Adrenal gland (tissue), 9 donors: ENCODE measurements at regions not wholly inside any gene's neighbourhood (a gene's known extent, or its start where the extent isn't known, plus 50 kb on each side); places are given as distances from the start of the nearest gene placed in this dataset.

Experiments
- DNase-seq, 7 donors: peaks; one replicate each; pipeline ENCODE4 v3.0.0-alpha.2; 2019 to 2020
- H3K27ac ChIP-seq, 5 donors: fragments of 200-600 bp; sonication (generic) in 4 of 5; 1 replicate in 3 of 5; 2 replicates in 2 of 5; pipeline versions ENCODE4 v1.5.1 to v1.8.0; 2016 to 2020; ENCODE audit warnings: mild to moderate bottlenecking in 1 of 5
- H3K27me3 ChIP-seq: fragments of 200-600 bp; 2 replicates; pipeline ENCODE4 v1.8.0; 2021
- H3K36me3 ChIP-seq, 2 donors: fragments of 200-600 bp; replicated peaks in 1 of 2; 1 replicate in 1 of 2; 2 replicates in 1 of 2; pipeline versions ENCODE4 v1.5.1 to v1.8.0; 2018 to 2022
- H3K4me1 ChIP-seq, 2 donors: fragments of 200-600 bp; replicated peaks in 1 of 2; 1 replicate in 1 of 2; 2 replicates in 1 of 2; pipeline versions ENCODE4 v1.5.1 to v1.8.0; 2018 to 2021
- H3K4me3 ChIP-seq, 4 donors: fragments of 200-600 bp; sonication (generic) in 3 of 4; one replicate each; pipeline ENCODE4 v1.5.1; 2016 to 2018
- H3K9me3 ChIP-seq, 3 donors: fragments of 200-600 bp; sonication (generic) in 1 of 3; replicated peaks in 1 of 3; 1 replicate in 2 of 3; 2 replicates in 1 of 3; pipeline versions ENCODE4 v1.5.1 to v1.8.0; 2016 to 2021
- CTCF ChIP-seq, 6 experiments: fragments of 450-650 bp in 4 of 6; fragments of 200-600 bp in 2 of 6; sonication (generic) in 1 of 6; IDR thresholded peaks; 1 replicate in 5 of 6; 2 replicates in 1 of 6; pipeline versions ENCODE4 v1.5.1 to v1.8.0; 2016 to 2021; ENCODE audit warnings: antibody characterized with exemption in 6 of 6, mild to moderate bottlenecking in 2 of 6, moderate library complexity in 1 of 6
- POLR2A ChIP-seq, 2 donors: fragments of 450-650 bp; IDR thresholded peaks; one replicate each; pipeline ENCODE4 v1.6.1; 2017; ENCODE audit warnings: antibody characterized with exemption in 2 of 2, mild to moderate bottlenecking in 2 of 2, moderate library complexity in 1 of 2
- WGBS, 4 donors: extraction: QIAGEN DNeasy Blood & Tissue Kit in 2 of 4; methylation state at CpG; one replicate each; pipeline versions ENCODE4 v1.1.5 to v1.1.7; 2013 to 2017; 5-methylcytosine and 5-hydroxymethylcytosine counted together
- intact Hi-C, 2 donors: fragments of 100-400 bp; cut with DNase I; formaldehyde crosslinking; loops; one replicate each; pipeline versions ENCODE4 v1.14.1 to v1.15.0; 2022 to 2023
- donor health status: healthy with polysubstance abuse.
- donor health status: Bipolar disorder and iron deficiency.
- donor health status: DM: yes; HTN: yes; CAD: no.
- donor health status: DM: no; HTN: no; CAD: no.
- donor health status: DM: no; HTN: no; CAD: no.

DNA sequence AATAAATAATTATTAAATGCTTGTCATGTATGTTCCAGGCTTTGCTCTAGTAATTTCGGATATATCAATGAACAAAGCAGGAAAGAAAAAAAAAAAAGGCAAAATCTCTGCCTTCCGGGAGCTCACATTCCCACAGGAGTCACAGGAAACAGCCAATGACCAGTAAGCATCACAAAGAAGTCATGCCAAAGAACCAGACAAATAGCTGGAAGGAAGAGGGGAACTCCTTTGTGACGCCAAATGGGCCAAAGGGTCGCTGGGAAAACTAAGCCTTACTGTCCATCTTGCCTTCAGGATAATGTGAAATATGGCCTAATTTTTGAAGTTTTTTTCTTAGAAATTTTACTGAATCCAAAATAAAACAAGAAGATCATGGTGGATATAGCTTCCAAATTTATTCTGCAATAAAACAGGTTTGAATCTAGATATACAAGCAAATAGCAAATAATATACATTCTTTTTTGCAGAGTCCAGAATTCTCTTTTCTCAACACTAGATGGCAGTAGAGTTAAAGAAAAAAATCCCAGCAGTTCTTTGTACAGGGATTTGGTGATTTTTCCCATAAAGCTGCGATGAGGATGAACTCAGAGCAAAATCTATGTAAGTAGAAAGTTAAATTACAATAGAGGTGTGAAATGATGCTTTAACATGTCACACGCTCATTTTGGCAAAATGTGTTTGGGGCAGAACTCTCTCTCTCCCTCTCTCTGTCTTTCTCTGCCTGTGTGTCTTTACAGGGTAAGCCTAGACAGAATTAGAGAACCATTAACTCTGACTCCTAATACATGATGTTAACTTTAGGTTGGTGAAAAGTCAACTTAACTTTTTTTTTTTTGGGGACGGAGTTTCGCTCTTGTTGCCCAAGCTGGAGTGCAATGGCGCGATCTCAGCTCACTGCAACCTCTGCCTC, 60.0 kb upstream of the TUT7 start:
- 47 to 58% (median 53%) methylated on average over 10 of the region's 10 CpGs for WGBS, 4 donors
- H3K36me3 ChIP-seq = no peaks in the 10 kb centered on the region
- TF ChIP-seq CTCF (IDR thresholded peaks at IDR 0.05) (peak; percentile 50 to 85 (median 70)), POLR2A (IDR thresholded peaks at IDR 0.05) (no peak)
- no peaks in the 10 kb centered on the region for H3K27me3 ChIP-seq
- no peak for DNase-seq
- no peaks in the 10 kb centered on the region for H3K4me1 ChIP-seq
- intact Hi-C loops = no loop called here
- no peak overlapping the region for H3K4me3 ChIP-seq
- no peaks in the 10 kb centered on the region for H3K9me3 ChIP-seq
- H3K27ac ChIP-seq = no peak overlapping the region

DNA sequence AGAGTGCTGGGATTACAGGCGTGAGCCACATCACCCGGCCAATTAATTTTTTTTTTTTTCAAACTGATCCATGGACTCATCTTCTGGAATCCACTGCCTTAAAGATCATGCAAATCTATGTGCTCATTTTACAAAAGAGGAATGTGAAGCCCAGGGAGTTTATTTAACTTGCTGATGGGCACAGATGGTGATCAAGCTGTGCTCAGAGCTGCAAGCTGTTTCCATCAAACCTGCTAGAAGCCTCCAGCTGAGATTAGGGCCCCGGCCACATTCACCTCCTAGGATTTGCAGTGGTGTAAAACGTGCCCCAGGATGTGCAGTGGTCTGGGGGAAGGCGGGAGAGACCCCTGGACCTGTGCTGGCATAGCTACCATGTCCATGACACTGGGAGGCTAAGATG, 56.1 kb upstream of the TUT7 start:
- H3K27me3 ChIP-seq = no peaks in the 10 kb centered on the region
- H3K27ac ChIP-seq = no peak overlapping the region
- no peak for TF ChIP-seq CTCF (IDR thresholded peaks at IDR 0.05)
- TF ChIP-seq POLR2A (IDR thresholded peaks at IDR 0.05) = no peak
- DNase-seq = no peak
- no peak overlapping the region for H3K4me3 ChIP-seq
- H3K4me1 ChIP-seq = peaks cover 21 to 22% of the 10 kb centered on the region in 2 donors
- WGBS, 4 donors = 87 to 94% (median 92%) methylated on average over 4 to 5 of the region's 5 CpGs
- H3K36me3 ChIP-seq = no peaks in the 10 kb centered on the region
- intact Hi-C loops = no loop called here
- H3K9me3 ChIP-seq = no peaks in the 10 kb centered on the region

DNA sequence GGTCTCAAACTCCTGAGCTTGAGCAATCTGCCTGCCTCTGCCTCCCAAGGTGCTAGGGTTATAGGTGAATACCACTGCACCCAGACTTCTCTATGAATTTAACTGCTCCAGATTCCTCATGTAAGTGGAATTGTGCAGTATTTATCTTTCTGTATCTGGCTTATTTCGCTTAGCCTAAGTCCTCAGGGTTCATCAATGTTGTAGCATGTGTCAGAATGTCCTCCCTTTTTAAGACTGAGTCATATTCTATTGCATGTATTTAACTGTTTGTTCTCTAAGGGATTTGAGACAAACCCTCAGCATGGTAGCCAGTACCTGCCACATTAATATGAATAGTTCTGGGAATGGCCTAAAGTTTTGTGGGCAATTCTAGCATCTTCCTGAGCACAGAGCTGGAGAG, 53.9 kb upstream of the TUT7 start:
- no peak for DNase-seq
- no peaks in the 10 kb centered on the region for H3K27me3 ChIP-seq
- no peaks in the 10 kb centered on the region for H3K9me3 ChIP-seq
- TF ChIP-seq POLR2A (IDR thresholded peaks at IDR 0.05) (no peak), CTCF (IDR thresholded peaks at IDR 0.05) (no peak)
- intact Hi-C loops = no loop called here
- peaks cover 24 to 25% of the 10 kb centered on the region in 2 donors for H3K4me1 ChIP-seq
- 71 to 88% (median 81%) methylated on average over 1 of the region's 1 CpG for WGBS, 4 donors
- H3K36me3 ChIP-seq = no peaks in the 10 kb centered on the region
- no peak overlapping the region for H3K4me3 ChIP-seq
- no peak overlapping the region for H3K27ac ChIP-seq

- TF ChIP-seq POLR2A (IDR thresholded peaks at IDR 0.05) (peak in 1 of 2 donors; percentile 65), CTCF (IDR thresholded peaks at IDR 0.05) (no peak)
- peak overlapping the region in 4 of 5 donors; percentile 22 to 85 (median 76) for H3K27ac ChIP-seq
- intact Hi-C loops = no loop called here
Measured at GRCh38 chr9:86407022-86407421, 52.8 kb upstream of the TUT7 start.

More at GRCh38 chr9:86407022-86407421, 52.8 kb upstream of the TUT7 start:
- Histone ChIP-seq H3K27me3 (no peaks in the 10 kb centered on the region), H3K9me3 (no peaks in the 10 kb centered on the region), H3K4me1 (peaks cover 24 to 25% of the 10 kb centered on the region in 2 donors), H3K4me3 (no peak overlapping the region), H3K36me3 (no peaks in the 10 kb centered on the region)
- peak; percentile 78 to 90 (median 87) for DNase-seq
- 31 to 53% (median 41%) methylated on average over 3 of the region's 3 CpGs for WGBS, 4 donors
